ENCODE measurements at regions not wholly inside any gene's neighbourhood (a gene's known extent, or its start where the extent isn't known, plus 50 kb on each side); places are given as distances from the start of the nearest gene placed in this dataset.

DNA sequence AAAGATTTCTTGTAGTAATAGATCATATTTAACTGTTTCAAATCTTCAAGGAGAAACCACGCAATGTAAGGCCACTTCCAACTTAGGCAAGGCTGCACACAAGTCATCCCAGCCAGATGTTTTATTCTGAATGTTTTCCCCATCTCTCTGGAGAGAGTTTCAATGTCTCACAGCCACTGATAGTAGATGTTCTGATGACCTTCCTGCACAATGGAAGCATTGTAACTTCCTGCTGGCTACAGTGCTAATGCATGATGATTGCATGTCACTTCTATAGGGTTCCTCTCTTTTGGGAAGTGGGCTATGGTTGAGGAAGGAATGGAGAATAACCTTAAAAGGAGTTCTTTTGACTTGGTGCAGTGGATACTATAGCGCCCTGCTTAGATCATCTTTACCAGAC is 328.0 kb downstream of the ZNF621 start:
- Mint-ChIP-seq H3K27ac (no peak overlapping the region), H3K27me3 (ENCODE audit: low read depth) (no peaks in the 10 kb centered on the region), H3K36me3 (ENCODE audit: low read depth) (no peaks in the 10 kb centered on the region)

DNA sequence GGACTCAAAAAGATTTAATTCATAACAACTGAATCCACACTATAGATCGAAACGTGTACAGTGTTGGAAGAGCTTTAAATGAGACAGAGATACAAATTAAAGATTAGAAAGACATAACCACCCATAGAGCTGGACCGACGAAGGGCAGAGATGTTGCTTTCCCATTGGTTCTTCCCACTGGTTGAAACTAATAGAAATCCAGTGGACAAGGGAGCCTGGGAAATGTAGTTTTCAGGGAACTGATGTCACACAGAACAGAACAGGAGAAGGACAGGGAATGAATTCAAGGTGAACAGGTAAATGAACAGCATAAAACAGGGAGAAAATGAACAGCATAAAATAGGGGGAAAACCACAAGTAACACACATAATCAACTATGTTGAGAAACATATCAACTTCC is 328.7 kb downstream of the ZNF621 start:
- H3K27ac Mint-ChIP-seq: no peak overlapping the region
- no peak overlapping the region for H3K4me3 Mint-ChIP-seq
- no peaks in the 10 kb centered on the region for H3K36me3 Mint-ChIP-seq (ENCODE audit: low read depth)
- H3K9me3 Mint-ChIP-seq: no peaks in the 10 kb centered on the region
- TF ChIP-seq, protein P1, sequence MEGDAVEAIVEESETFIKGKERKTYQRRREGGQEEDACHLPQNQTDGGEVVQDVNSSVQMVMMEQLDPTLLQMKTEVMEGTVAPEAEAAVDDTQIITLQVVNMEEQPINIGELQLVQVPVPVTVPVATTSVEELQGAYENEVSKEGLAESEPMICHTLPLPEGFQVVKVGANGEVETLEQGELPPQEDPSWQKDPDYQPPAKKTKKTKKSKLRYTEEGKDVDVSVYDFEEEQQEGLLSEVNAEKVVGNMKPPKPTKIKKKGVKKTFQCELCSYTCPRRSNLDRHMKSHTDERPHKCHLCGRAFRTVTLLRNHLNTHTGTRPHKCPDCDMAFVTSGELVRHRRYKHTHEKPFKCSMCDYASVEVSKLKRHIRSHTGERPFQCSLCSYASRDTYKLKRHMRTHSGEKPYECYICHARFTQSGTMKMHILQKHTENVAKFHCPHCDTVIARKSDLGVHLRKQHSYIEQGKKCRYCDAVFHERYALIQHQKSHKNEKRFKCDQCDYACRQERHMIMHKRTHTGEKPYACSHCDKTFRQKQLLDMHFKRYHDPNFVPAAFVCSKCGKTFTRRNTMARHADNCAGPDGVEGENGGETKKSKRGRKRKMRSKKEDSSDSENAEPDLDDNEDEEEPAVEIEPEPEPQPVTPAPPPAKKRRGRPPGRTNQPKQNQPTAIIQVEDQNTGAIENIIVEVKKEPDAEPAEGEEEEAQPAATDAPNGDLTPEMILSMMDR (IDR thresholded peaks at IDR 0.05; ENCODE audit: unreplicated experiment in 3 of 3): no peak
- peaks cover 12% of the 10 kb centered on the region for H3K4me1 Mint-ChIP-seq
- H3K27me3 Mint-ChIP-seq (ENCODE audit: low read depth): no peaks in the 10 kb centered on the region

More for the DNA sequence above, 328.0 kb downstream of the ZNF621 start:
- TF ChIP-seq, protein P1 (IDR thresholded peaks at IDR 0.05; ENCODE audit: unreplicated experiment in 3 of 3): no peak
- peaks cover 18% of the 10 kb centered on the region for H3K4me1 Mint-ChIP-seq
- H3K4me3 Mint-ChIP-seq: no peak overlapping the region
- no peaks in the 10 kb centered on the region for H3K9me3 Mint-ChIP-seq

DNA sequence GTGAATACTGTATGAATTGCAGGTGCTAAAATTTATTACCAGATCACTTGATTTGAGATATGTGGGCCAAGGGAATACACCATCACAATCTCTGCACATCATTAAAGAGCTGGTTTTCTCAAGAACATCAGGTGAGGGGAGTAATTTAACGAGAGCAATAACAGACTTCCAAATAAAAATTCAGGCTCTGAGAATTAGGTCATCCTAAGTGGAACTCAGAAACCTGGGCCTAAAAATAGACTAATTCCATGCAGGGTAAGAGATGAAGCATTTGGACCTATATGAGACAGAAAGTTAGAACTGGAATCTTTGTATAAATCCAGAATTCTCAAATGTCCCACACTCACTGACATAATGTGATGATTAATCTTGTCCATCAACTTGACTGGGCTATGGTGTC is 331.1 kb downstream of the ZNF621 start:
- TF ChIP-seq, protein P1 (IDR thresholded peaks at IDR 0.05; ENCODE audit: unreplicated experiment in 3 of 3): no peak
- Mint-ChIP-seq H3K27ac (no peak overlapping the region), H3K4me3 (no peak overlapping the region), H3K36me3 (ENCODE audit: low read depth) (no peaks in the 10 kb centered on the region), H3K4me1 (no peaks in the 10 kb centered on the region), H3K9me3 (no peaks in the 10 kb centered on the region), H3K27me3 (ENCODE audit: low read depth) (no peaks in the 10 kb centered on the region)

DNA sequence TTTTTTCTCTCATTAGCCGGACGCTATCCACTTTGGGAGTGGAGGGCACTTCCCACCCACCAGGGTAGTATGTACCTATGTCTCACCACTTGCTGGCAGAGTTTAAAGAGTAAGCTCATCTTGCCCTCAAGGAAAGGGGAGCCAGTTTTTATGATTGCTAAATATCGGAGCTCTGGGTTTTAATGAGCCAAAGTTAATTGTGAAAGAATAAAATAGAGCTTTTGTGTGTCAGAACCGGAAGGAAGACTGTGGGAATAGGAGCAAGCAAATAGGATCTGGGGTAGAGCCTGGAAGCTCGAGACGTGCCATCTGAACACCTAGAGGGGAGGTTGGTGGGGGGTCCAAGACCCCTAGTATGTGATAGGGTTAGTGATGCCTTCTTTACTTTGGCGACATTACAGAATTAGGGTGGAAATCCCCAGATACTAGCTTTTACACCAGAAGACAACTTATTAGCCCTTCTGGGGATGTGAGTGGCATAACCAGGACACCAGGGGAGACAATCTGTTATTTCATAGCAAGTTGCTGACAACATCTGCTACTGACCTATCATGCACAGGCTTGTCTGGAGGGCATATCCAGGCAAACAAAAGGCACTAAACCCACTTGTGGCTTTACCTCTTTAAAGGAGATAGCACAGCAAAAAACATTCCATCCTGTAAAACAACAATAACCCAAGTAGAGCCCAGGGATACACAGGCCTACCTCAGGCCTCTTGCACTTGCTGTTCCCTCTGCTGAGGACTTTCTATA is 333.8 kb downstream of the ZNF621 start:
- Mint-ChIP-seq H3K4me3 (no peak overlapping the region), H3K36me3 (ENCODE audit: low read depth) (no peaks in the 10 kb centered on the region), H3K27ac (no peak overlapping the region), H3K9me3 (no peaks in the 10 kb centered on the region), H3K4me1 (no peaks in the 10 kb centered on the region), H3K27me3 (ENCODE audit: low read depth) (no peaks in the 10 kb centered on the region)
- TF ChIP-seq, protein P1 (IDR thresholded peaks at IDR 0.05; ENCODE audit: unreplicated experiment in 3 of 3): no peak

DNA sequence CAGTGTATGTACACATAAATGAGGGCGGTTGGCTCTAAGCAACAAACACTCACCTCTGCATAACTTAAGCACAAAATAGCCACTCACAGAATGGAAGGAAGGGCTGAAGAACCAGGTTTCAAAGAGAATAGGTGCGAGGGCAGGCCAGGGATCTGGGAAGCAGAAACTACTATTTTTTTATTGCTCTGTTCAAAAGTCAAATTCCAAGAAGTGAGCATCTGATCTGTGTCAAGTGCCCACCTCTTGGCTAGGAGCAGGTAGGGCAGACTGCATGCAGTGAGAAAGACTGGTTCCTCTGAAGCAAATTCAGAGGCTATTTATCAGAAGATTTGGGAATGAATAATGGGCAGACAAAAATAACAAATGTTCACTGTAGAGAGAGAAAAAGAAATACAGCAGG is 336.4 kb upstream of the CTNNB1 start:
- TF ChIP-seq, protein P1 (IDR thresholded peaks at IDR 0.05; ENCODE audit: unreplicated experiment in 3 of 3): no peak
- H3K9me3 Mint-ChIP-seq: no peaks in the 10 kb centered on the region
- H3K36me3 Mint-ChIP-seq (ENCODE audit: low read depth): no peaks in the 10 kb centered on the region
- no peak overlapping the region for H3K4me3 Mint-ChIP-seq
- H3K27ac Mint-ChIP-seq: no peak overlapping the region
- peaks cover 1% of the 10 kb centered on the region for H3K27me3 Mint-ChIP-seq (ENCODE audit: low read depth)
- H3K4me1 Mint-ChIP-seq: peaks cover 4% of the 10 kb centered on the region

DNA sequence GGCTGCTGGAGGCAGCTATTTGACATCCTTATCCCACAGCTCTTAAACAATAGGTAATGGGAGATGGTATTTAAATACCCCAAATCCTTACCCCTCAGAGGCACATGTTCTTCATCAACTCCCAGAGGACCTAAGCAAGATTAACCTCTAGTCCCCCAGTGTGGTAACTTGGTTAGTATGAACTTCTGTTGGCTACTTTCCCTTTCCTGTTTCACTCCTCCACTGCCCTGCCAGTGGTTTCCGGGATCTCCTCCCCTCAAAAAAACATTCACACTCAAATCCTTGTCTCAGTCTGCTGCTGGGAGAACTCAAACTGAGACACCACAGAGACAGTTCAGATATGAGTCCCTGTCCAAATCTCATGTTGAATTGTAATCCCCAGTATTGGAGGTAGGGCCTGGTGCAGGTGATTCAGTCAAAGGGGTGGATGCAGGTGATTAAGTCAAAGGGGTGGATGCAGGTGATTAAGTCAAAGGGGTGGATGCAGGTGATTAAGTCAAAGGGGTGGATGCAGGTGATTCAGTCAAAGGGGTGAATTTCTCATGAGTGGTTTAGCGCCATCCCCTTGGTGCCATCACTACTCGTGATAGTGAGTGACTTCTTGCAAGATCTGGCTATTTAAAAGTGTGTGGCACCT is 335.0 kb upstream of the CTNNB1 start:
- no peak overlapping the region for H3K27ac Mint-ChIP-seq
- no peaks in the 10 kb centered on the region for H3K9me3 Mint-ChIP-seq
- TF ChIP-seq, protein P1 (IDR thresholded peaks at IDR 0.05; ENCODE audit: unreplicated experiment in 3 of 3): no peak
- peaks cover 4% of the 10 kb centered on the region for H3K27me3 Mint-ChIP-seq (ENCODE audit: low read depth)
- H3K36me3 Mint-ChIP-seq (ENCODE audit: low read depth): no peaks in the 10 kb centered on the region
- no peak overlapping the region for H3K4me3 Mint-ChIP-seq
- peaks cover 16% of the 10 kb centered on the region for H3K4me1 Mint-ChIP-seq
